ENCODE measurements at regions not wholly inside any gene's neighbourhood (a gene's known extent, or its start where the extent isn't known, plus 50 kb on each side); places are given as distances from the start of the nearest gene placed in this dataset.

DNA sequence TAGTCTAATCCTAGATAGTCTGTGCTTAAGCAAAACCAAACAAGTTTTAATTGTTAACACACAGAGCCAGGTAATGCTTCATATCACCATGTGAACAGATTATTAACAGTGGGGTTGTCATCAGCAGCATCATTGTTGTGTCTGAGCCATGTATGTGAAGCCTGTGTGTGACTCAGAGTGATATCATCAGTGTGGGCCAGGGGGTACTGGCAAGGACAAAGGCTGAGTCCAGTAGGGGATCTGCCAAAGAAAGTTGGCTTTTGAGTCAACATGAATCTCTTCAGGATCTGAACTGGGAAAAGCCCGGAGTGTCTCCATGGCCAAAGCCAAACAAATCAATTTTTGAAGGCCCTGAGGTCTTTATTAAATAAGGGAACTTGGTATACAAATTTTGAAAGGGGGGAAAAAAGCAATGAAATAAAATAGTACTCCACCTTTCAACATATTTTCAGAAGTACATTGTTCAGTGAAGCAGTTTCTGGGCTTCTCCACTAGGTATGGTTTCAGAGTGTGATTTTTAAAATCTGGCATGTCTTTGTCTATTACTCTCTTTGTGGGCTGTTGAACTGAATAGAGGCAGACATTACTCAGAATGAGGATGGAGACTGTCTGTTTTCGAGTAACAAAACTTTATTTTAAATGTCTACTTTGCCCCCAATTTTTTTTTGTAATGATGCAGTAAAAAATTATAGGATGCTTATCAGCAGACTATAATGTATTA, 444.2 kb upstream of the JAG1 start:
- peak; percentile 39 for DNase-seq (ENCODE audit: extremely low read depth, low read depth, low spot score)

DNA sequence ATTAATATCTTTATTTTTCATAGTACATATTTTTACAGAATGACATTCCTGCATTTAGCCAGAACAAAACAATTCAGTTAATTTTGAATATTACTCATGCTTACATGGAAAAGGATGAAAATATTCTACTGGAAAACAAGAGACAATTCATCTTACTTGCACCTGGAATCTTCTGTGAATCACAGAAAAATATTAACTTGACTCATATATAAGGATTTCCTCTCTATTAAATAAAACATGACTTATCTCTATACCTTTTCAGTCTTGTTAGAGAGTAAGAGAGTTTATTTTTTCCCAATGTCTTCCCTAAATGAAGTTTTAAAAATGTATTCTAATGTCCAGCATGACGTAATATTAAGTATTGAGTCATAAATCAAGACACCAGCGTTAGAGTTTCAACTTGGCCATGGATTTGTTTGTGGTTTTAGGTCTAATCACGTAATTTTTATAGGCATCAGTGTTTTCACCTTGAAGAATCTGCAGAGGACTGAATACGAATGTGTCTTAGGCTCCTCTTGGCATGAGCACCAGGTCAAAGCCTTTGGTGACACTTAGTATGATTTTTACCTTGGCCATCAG, 445.1 kb upstream of the JAG1 start:
- DNase-seq (ENCODE audit: extremely low read depth, low read depth, low spot score): no peak

DNA sequence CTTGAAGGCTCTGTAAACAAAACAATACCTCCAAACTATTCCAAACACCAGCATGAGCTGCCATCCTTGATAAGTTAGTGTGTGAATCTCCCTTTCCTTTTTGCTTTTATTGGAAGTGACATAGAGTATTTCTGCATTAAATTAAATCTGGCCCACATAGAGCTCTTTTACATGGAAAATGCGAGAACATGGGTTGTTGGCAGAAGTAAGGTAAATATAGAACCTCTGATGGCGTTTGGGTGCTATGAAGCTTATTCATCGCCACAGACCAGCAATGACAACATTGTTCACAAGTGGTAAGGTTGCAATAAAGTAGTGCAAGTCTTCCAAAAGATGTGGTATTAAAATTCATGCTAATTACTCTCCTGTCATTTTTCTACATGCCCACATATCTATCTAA, 445.8 kb upstream of the JAG1 start:
- no peak for DNase-seq (ENCODE audit: extremely low read depth, low read depth, low spot score)

DNA sequence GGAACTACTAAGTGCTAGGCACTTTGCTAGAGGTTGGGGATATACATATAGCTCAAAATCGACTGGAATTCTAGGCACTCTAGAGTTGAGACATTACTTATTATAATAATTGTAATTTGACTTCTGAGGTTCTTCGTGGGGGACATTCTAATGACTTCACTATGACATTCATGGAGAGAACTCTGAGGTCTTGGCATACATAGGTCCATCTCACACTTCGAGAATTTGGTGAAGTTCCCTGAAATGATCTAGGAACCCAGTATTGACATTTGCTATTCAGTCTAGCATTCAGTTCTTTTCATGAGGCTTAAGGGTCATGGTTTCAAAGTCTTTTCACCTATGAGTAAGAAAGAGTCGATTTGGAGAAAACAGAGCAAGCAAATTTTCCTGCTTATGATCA, 446.6 kb upstream of the JAG1 start:
- DNase-seq (ENCODE audit: extremely low read depth, low read depth, low spot score): no peak

DNA sequence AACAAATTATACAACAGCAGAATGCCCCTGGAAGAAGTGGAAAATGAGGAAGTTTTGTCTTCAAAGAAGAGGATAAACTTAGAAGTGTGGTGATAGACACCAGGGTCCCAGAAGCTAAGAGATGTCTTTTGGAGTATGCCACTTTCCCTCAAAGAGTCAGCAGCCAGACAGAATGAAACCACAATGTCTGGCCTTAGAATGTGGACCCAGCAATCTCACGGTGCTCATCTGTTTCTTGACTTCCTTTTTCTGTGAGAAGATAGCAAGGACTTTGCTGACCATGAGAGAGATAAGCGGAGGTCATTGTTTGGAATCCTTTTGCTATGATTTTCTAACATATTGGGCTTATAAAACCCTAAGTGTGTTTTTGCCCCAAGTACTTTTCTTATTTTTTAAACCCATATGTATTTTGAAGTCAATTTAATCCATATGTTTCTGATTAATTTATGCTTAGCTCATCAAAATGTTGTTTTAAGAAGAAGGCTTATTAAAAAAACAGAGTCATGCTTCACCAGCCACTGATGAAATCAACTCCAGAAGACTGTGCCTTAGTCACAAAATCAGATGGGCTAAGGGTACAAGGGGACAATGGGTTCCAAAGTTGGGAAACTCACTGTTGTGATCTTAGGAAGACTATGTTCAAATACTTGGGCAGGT, 451.2 kb upstream of the JAG1 start:
- no peak for DNase-seq (ENCODE audit: extremely low read depth, low read depth, low spot score)

DNA sequence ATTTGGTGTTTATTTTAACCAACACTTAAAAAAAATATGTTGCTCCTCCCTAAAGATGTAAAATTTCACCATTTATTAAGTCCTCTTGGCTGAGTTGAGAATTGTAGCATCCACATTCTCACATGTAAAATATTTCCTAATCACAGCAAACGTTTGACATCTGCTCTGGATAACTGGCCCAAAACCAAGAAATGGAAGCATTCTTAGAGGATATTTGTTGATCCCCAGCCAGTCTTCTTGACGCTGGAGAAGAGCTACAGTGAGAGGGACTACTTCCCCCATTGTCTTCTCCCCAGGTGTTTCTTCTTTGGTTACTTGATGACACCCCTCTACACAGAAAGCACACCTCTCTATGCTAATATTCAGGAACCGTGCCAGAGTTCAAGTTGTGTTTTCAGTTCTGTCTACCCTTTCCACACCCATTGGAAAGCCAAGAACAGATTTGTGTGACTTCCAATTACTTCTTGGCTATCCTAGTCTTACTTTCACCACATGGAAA, 454.5 kb upstream of the JAG1 start:
- no peak for DNase-seq (ENCODE audit: extremely low read depth, low read depth, low spot score)

DNA sequence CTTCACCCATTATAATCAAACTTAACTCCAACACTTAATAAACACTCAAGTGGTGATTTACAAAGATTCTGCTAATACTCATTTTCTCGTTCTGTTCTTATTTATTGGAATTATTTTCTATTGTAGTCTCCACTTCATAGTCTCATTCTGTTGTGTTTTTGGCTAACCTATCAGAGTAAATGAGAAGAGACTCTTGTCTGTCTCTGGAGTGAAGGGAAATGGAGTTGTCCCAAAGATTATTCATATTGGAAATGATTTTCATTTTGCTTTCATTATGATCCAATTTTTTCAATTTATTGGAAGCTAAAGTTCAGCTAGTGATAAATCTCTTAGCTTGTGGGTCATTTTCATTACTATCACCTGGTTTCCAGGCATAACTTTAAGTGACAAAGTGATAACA, 454.9 kb upstream of the JAG1 start:
- DNase-seq (ENCODE audit: extremely low read depth, low read depth, low spot score): no peak

DNA sequence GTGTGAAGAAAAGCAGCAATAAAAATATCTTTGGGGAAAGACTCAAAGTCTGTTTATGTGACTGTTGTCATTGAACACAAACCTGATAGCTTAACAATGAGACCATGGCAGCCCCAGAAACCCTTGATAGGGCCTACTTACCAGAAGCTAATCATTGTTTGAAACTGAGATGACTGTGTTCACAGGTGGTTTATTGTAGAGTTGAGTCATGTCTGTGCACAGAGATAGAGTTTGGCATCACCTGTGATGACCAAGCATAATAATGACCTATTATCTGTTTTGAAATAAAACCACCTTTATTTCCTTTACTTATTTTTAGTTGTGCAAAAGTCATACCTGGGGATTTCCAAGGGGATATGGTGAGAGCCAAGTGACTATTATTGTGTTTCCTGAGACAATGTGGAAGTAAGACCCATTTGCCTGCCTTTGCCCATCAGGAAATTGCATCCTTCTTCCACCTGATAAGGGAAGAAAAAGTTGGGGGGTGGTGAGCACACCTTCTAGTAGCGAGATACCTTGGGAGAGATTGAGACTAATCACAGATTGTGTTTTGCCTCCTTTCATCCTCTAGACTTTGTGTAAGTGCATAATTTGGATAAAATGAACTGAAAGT, 456.9 kb upstream of the JAG1 start:
- DNase-seq (ENCODE audit: extremely low read depth, low read depth, low spot score): no peak

DNA sequence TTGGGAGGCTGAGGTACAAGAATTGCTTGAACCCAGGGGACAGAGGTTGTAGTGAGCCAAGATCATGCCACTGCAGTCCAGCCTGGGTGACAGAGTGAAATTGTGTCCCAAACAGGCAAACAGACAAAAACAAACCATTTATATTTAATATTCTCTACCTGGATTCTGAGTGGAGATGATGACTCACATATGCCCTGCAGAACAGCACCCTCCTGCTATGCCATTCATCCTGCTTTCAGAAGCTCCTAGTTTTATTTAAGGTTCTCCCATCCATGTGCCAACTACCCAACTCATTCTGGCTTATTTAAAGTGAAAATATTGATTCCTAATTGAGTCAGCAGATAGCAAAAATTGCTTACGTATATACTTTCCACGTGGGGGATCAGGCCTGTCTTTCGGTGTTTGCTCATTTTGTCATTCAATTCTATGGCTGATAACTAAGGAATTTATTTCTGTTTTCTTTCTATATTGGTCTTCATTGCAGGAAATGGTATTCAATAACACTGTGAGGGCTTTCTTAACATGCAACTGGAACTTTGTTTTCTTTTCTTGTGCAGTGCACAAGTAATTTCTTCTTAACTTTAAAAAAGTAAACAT, 459.1 kb upstream of the JAG1 start:
- no peak for DNase-seq (ENCODE audit: extremely low read depth, low read depth, low spot score)

DNA sequence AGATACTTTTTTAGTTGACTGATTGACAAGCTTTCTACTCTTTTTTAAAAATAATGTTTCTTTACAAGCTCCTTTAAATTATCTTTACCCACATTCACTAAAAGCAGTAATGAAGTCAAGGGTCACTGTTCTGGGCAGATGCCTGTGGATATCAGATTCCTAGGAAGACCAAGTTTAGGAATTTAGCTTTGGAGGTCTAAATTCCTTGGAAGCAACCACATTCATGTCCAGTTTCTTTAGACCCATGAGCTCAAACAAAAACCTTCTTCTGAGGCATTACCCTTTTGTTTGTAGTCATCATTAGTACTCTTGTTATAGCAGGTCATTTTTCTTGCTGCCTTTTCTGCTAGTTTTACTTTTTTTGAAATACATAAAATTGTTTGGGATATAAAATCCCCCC, 462.9 kb upstream of the JAG1 start:
- DNase-seq (ENCODE audit: extremely low read depth, low read depth, low spot score): no peak

DNA sequence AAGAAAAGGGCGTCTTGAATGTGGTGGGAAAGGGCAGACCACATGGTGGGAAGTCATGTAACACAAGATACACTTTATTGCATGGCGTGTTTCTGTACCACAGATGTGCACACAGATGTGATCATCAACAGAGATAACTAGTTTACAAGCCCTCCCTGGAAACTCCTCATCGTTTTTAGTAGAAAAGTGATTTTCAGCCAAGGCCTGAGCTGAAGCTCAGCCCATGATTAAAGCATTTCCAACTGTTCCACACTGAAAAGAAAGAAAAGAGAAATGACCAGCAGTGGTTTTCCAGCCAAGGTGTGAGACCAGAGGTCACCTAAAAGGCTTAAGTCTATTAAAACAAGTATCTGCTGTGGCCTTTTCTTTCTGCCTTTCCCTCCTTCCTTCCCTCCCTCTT, 463.9 kb upstream of the JAG1 start:
- no peak for DNase-seq (ENCODE audit: extremely low read depth, low read depth, low spot score)

DNA sequence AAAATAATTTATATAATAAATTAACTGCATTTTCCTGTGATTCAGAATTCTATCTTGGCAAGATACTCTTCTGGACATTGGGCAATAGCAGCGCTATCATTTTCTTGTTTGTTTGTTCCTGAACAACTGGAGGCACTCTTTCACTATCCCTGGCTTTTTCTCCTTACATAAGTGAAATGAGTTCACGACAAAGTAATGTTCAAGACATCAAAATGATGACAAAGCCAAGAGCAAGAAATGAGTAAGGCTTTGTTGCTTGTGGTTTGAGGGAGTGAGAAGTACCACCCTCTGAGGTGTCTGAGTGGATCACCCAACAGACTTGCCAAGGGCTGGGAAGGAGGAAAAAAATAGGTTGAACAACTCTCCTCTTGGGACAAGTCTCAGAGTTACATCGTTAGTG, 466.6 kb upstream of the JAG1 start:
- no peak for DNase-seq (ENCODE audit: extremely low read depth, low read depth, low spot score)

DNA sequence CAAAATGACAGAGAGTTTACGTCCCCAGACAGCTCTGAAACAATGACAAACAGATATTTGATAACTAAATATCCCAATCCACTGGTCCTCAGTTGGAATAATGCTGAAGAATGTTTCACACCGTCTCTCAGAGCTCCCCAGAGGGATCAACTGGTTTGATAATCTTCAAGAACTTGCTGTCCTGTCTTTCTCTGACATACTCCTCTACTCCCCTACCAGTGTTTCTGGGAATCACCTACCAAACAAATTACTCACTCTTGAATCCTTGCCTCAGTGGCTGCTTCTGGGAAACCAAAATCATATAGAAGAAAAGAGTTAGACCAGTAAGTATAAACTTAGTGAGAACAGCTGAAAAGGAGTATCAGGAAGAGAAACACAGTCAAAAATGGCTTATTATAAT, 469.7 kb upstream of the JAG1 start:
- no peak for DNase-seq (ENCODE audit: extremely low read depth, low read depth, low spot score)

DNA sequence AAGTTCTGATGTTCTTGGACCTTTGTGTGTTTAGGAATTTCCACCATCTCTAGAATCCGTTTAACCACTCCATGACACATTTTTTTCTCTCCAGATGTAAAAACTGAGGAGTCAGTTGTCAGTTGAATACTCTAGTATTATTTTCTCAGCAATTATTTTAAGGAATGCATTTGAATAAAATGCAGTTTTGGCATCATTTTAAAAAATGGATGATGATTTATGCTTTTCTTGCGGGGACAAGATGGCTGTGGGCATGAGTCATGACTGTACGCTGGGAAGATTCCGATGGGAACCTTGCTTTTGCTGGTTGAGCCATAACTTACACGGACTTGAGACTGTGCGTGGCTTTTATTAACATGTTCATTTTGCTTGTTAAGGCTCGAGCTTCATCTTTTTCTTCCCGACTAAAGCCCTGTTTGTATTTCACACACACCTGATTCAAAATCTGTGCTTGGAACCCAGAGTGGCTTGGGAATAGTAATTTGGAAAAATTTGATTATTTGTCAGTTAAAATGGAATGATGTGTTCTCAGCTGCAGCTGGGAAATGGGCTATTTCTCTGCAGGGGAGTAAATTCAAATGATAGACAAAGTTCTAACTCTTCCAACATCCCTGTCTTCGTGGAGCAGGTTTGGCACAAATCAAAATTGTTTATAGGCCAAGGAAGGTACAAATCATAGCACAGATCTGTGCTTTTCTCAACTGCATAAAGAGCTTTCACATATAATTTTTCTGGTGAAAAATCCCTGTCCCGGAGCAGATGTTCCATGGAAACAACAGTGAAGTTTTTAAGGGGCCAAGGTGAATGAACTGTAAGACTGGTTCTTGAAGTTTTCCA, 470.5 kb upstream of the JAG1 start:
- DNase-seq (ENCODE audit: extremely low read depth, low read depth, low spot score): no peak

DNA sequence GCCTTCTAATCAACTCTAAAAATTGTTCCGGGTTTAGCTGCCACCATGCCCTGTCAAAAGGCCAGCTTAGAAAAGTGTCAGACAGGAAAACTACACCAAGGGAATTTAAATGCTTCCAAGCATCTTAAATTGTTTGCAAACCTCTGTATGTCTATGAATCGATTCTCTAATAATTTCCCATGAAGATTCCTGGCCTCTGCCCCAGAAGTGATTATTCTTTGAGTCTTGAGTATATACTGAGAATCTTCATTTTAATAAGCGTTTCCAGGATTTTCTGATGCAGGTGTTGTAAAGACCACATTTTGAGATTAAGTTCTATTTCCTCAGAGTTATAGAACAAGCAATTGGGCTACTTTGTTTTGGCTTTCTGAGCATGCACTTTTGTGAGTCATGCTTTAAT, 471.8 kb upstream of the JAG1 start:
- no peak for DNase-seq (ENCODE audit: extremely low read depth, low read depth, low spot score)

DNA sequence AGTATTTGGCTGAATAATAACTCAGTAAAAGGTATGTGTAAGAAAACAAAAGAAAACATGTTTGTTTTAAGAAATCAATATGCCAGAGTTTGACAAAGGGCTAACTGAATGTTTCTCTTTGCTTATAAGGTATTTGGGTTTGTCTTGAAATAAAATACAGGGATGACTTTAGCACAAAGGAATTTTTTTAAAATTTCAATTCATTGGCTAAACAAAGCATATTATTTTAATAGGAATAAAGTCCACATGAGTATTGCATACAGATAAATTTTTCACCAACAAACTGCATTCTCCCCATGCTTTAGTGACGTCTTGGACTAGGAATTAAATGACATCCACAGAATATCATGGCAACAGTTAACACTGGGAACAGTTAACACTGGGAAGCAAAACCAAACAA, 480.0 kb upstream of the JAG1 start:
- DNase-seq (ENCODE audit: extremely low read depth, low read depth, low spot score): no peak

DNA sequence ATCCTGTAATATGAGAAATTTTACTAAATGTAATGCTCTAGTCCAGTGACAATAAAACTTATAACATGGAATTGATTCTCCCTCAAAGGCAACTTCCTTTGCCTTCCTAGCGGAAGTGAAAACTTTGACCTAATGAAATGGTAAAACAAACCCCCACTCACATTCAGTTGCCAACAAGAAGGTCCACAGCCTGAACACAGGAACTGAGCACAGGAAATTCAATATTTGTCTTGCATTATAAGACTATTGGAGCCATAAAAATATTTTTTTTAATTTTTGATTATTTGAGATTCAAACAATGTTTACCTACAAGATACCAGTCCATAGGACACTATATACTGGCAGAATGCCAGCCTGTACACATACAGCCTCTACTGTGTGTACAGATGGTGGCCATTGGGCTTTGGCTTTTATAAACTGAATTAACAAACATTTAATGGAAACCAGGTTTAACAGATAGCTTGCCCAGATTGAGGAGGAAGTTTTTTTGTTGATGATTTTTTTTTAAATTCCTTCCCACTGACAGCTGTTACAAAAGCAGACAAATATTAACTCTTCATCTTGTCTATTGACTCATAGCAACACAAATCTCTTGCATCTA, 481.5 kb upstream of the JAG1 start:
- no peak for DNase-seq (ENCODE audit: extremely low read depth, low read depth, low spot score)

DNA sequence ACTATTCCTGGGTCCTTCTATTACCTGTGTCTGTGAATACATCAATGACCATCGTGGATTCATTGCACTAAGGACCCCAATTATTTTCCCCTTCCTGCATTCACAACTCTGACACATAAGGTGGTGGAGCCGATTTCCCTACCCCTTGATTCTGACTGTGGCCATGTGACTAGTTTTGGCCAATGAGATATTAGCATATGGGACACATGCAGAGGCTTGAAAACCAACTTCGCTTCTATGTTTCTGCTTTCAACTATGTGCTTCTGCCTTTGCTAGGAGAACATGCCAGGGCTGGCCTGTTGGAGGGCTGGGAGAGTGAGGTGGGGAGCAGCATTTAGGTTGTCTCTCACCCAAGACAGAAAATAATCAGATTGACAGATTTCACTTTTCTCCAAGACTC, 483.1 kb upstream of the JAG1 start:
- DNase-seq (ENCODE audit: extremely low read depth, low read depth, low spot score): no peak

DNA sequence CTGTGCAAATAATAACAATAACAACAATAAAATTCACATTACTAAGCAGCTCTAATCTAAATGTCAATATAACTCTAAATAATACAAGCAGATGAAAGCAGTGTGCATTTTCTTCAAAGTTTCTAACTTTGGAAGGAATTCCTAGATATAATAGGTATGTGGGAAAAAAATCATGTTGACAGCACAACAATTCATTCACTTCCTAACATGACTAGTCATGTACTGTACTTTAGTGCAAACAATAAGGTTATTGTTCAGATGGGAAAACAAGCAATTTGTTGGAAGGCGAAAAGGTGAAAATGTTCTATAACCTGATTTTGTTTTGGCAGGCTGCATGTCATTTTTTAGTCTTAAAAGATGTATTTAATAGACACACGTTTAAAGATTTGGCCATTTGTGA, 484.3 kb upstream of the JAG1 start:
- DNase-seq (ENCODE audit: extremely low read depth, low read depth, low spot score): no peak

DNA sequence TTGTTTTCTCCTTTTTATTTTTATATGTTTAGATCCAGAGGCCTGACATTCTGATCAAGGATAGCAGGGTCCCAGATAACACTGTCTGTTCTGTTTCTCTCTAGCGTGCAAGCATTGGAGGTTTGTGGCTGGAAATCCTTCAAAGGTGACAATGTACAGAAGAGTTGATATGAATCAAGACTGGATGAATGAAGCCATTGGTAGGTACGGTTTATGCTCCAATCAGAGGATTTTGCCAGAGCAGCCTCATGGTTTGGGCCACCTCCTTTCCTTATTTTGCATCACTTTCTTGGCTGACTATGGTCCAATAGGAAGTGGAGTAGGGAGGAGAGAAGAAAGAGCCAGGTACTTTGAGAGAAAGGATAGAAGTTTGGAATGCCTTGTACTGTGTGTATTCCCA, 484.8 kb upstream of the JAG1 start:
- DNase-seq (ENCODE audit: extremely low read depth, low read depth, low spot score): no peak
